ENCODE measurements at regions not wholly inside any gene's neighbourhood (a gene's known extent, or its start where the extent isn't known, plus 50 kb on each side); places are given as distances from the start of the nearest gene placed in this dataset.
"Not testable (repeated sequence)": the region's sequence is repeated elsewhere in the genome, so short reads cannot be mapped to it uniquely, and the experiment has no call there.

DNA sequence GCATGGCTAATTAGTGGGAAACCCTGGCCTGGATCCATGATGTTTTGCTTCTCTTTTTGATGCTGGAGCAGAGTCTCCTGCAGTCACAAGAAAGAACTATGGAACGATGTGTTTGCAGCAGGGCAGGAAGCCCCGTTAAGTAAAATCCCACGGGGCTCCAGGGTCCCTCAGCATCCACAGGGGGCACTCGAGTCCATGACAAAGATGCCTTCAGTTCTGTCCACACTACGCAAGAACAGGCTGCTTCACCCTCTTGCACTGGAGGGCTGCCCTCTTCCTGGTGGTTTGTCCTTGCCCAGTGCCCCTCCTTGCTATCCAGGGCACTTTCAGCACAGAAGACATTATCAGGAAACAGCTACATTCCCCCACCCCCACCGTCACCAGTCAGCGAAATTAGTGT is 196.9 kb downstream of the POTED start:
- not testable (repeated sequence) for FAIRE-seq

DNA sequence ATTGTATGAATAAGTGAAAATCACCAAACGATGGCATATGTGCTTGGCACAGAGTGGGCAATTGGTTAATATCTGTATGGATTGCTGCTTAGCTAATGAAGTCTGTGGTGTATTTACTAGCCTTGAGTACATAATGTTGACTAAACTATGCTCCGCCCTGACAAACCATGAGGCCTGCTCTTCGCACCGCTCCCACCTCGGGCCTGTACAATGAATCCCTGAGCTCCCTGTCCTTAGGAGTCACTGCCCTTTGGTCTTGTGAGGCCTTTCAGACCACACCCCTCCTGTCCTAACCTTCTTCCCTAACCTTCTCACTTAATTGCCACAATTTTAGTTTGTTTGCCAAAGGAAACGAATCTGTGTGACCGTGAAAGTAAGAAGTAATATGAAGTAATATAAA is 193.2 kb downstream of the POTED start:
- FAIRE-seq = not testable (repeated sequence)
